Caco-2 (cell line): ENCODE measurements at regions not wholly inside any gene's neighbourhood (a gene's known extent, or its start where the extent isn't known, plus 50 kb on each side); places are given as distances from the start of the nearest gene placed in this dataset.
"Not testable (repeated sequence)": the region's sequence is repeated elsewhere in the genome, so short reads cannot be mapped to it uniquely, and the experiment has no call there.

Source experiments
- BruUV-seq: library from RNA; stranded (reverse); fragments of 400-500 nt; replicated peaks from 2 replicates; lab custom pipeline; 2021; lab: Mats Ljungman, UMichigan
- CTCF ChIA-PET: fragments of 300-600 bp; sonication (Branson Sonifier 250); formaldehyde crosslinking; loops from one replicate; lab custom pipeline; 2022; ENCODE audit warnings: antibody characterized with exemption; lab: Charles Lee
- POLR2A ChIA-PET: fragments of 300-600 bp; sonication (Branson Sonifier 250); formaldehyde crosslinking; loops from one replicate; lab custom pipeline; 2022; ENCODE audit warnings: antibody characterized with exemption; lab: Charles Lee
- DNase-seq, 2 experiments: peaks; one replicate each; pipeline versions ENCODE4 v3.0.0 to v3.0.0-alpha.2; 2020 to 2022
- H3K27me3 ChIP-seq: replicated peaks from 2 replicates; pipeline ENCODE4 v1.6.0; 2011; ENCODE audit warnings: low read length; ENCODE audit not compliant: control insufficient read depth, insufficient read depth
- H3K36me3 ChIP-seq: 2 replicates; pipeline ENCODE4 v1.5.1; 2011; ENCODE audit warnings: low read length; ENCODE audit not compliant: control insufficient read depth, insufficient read depth
- H3K4me1 ChIP-seq: fragments of 250-450 bp; sonication (Bioruptor Pico); 2 replicates; pipeline ENCODE4 v1.5.1; 2020; ENCODE audit warnings: mild to moderate bottlenecking
- H3K4me3 ChIP-seq: 2 replicates; pipeline ENCODE4 v1.5.1; 2011; ENCODE audit warnings: low read depth, mild to moderate bottlenecking, control low read depth, low read length
- H3K9me3 ChIP-seq: fragments of 250-450 bp; sonication (Bioruptor Pico); 2 replicates; pipeline ENCODE4 v1.5.1; 2020; ENCODE audit warnings: mild to moderate bottlenecking, moderate library complexity
- H3K27ac Mint-ChIP-seq: one replicate; pipeline ENCODE4 v1.8.0; 2022; ENCODE audit warnings: mixed read lengths; ENCODE audit not compliant: unreplicated experiment
- H3K27me3 Mint-ChIP-seq: one replicate; pipeline ENCODE4 v1.8.0; 2022; ENCODE audit warnings: mixed read lengths; ENCODE audit not compliant: insufficient read depth, unreplicated experiment
- H3K36me3 Mint-ChIP-seq: one replicate; pipeline ENCODE4 v1.8.0; 2022; ENCODE audit warnings: mild to moderate bottlenecking, mixed read lengths; ENCODE audit not compliant: insufficient read depth, unreplicated experiment
- H3K4me1 Mint-ChIP-seq: one replicate; pipeline ENCODE4 v1.8.0; 2022; ENCODE audit warnings: low read depth, mixed read lengths; ENCODE audit not compliant: unreplicated experiment
- H3K4me3 Mint-ChIP-seq: one replicate; pipeline ENCODE4 v1.8.0; 2022; ENCODE audit warnings: mild to moderate bottlenecking, moderate library complexity, mixed read lengths; ENCODE audit not compliant: unreplicated experiment
- H3K9me3 Mint-ChIP-seq: one replicate; pipeline ENCODE4 v1.8.0; 2022; ENCODE audit warnings: mixed read lengths; ENCODE audit not compliant: unreplicated experiment
- CTCF ChIP-seq, 2 experiments: fragments of 200-600 bp in 1 of 2; IDR thresholded peaks; 1 replicate in 1 of 2; 2 replicates in 1 of 2; pipeline versions ENCODE4 v1.5.1 to v1.8.0; 2011 to 2022; ENCODE audit warnings: antibody characterized with exemption in 1 of 2, control low read depth in 1 of 2, inconsistent platforms in 1 of 2, low read depth in 1 of 2, low read length in 1 of 2, mild to moderate bottlenecking in 1 of 2, moderate library complexity in 1 of 2; ENCODE audit not compliant: insufficient read depth in 1 of 2, severe bottlenecking in 1 of 2, unreplicated experiment in 1 of 2
- intact Hi-C: fragments of 100-400 bp; cut with micrococcal nuclease; formaldehyde crosslinking; loops from one replicate; pipeline ENCODE4 v1.10.0; 2022; ENCODE audit not compliant: unreplicated experiment

- Histone ChIP-seq H3K4me1 (no peaks in the 10 kb centered on the region), H3K4me3 (no peak overlapping the region), H3K27me3 (no peaks in the 10 kb centered on the region), H3K9me3 (no peaks in the 10 kb centered on the region), H3K36me3 (no peaks in the 10 kb centered on the region)
- TF ChIP-seq CTCF (IDR thresholded peaks at IDR 0.05; ENCODE audit: insufficient read depth in 1 of 2, low read depth in 1 of 2, low read length in 1 of 2, severe bottlenecking in 1 of 2, unreplicated experiment in 1 of 2), result no peak
- intact Hi-C loops, result no loop called here
- H3K36me3 Mint-ChIP-seq, result no peaks in the 10 kb centered on the region
- ChIA-PET POLR2A (no interaction called here), CTCF (no interaction called here)
- H3K4me3 Mint-ChIP-seq, result no peak overlapping the region
- no peaks in the 10 kb centered on the region for H3K4me1 Mint-ChIP-seq
- H3K27me3 Mint-ChIP-seq, result no peaks in the 10 kb centered on the region
- no peak overlapping the region for H3K27ac Mint-ChIP-seq
- peaks cover 9% of the 10 kb centered on the region for H3K9me3 Mint-ChIP-seq
- no peak for DNase-seq
- BruUV-seq, result no TSS peak
These were observed 755.5 kb upstream of the SEMA6D start for GRCh38 chr15:46961795-46962194.

GRCh38 chr15:46988055-46988454, 729.2 kb upstream of the SEMA6D start:
- H3K9me3 ChIP-seq, H3K4me1 Mint-ChIP-seq, H3K27me3 Mint-ChIP-seq, H3K36me3 Mint-ChIP-seq, DNase-seq, H3K27ac Mint-ChIP-seq, H3K4me3 Mint-ChIP-seq, POLR2A ChIA-PET, CTCF ChIA-PET, BruUV-seq, intact Hi-C loops, H3K27me3 ChIP-seq, H3K4me3 ChIP-seq, H3K9me3 Mint-ChIP-seq, H3K4me1 ChIP-seq, H3K36me3 ChIP-seq: not testable (repeated sequence)

GRCh38 chr15:46996359-46996758, 720.9 kb upstream of the SEMA6D start:
- H3K36me3 ChIP-seq, result no peaks in the 10 kb centered on the region
- H3K9me3 Mint-ChIP-seq, result peaks cover 35% of the 10 kb centered on the region
- BruUV-seq, result no TSS peak
- no peak for TF ChIP-seq CTCF (IDR thresholded peaks at IDR 0.05; ENCODE audit: insufficient read depth in 1 of 2, low read depth in 1 of 2, low read length in 1 of 2, severe bottlenecking in 1 of 2, unreplicated experiment in 1 of 2)
- no peak overlapping the region for H3K4me3 ChIP-seq
- no peak overlapping the region for H3K27ac Mint-ChIP-seq
- H3K9me3 ChIP-seq, result no peaks in the 10 kb centered on the region
- no peaks in the 10 kb centered on the region for H3K4me1 Mint-ChIP-seq
- H3K27me3 Mint-ChIP-seq, result no peaks in the 10 kb centered on the region
- ChIA-PET POLR2A (no interaction called here), CTCF (no interaction called here)
- H3K27me3 ChIP-seq, result no peaks in the 10 kb centered on the region
- no peak for DNase-seq
- no peaks in the 10 kb centered on the region for H3K36me3 Mint-ChIP-seq
- no peak overlapping the region for H3K4me3 Mint-ChIP-seq
- no peaks in the 10 kb centered on the region for H3K4me1 ChIP-seq
- intact Hi-C loops, result no loop called here

- Histone ChIP-seq H3K4me3 (no peak overlapping the region), H3K4me1 (no peaks in the 10 kb centered on the region), H3K9me3 (no peaks in the 10 kb centered on the region), H3K36me3 (no peaks in the 10 kb centered on the region), H3K27me3 (no peaks in the 10 kb centered on the region)
- H3K9me3 Mint-ChIP-seq, result peaks cover 35% of the 10 kb centered on the region
- H3K4me1 Mint-ChIP-seq, result no peaks in the 10 kb centered on the region
- H3K4me3 Mint-ChIP-seq, result no peak overlapping the region
- H3K27ac Mint-ChIP-seq, result no peak overlapping the region
- H3K27me3 Mint-ChIP-seq, result no peaks in the 10 kb centered on the region
- H3K36me3 Mint-ChIP-seq, result no peaks in the 10 kb centered on the region
- ChIA-PET CTCF (no interaction called here), POLR2A (no interaction called here)
- no peak for DNase-seq
- intact Hi-C loops, result no loop called here
- no TSS peak for BruUV-seq
- TF ChIP-seq CTCF (IDR thresholded peaks at IDR 0.05; ENCODE audit: insufficient read depth in 1 of 2, low read depth in 1 of 2, low read length in 1 of 2, severe bottlenecking in 1 of 2, unreplicated experiment in 1 of 2), result no peak
These were observed 719.8 kb upstream of the SEMA6D start for GRCh38 chr15:46997501-46997900.
